ENCODE measurements at regions not wholly inside any gene's neighbourhood (a gene's known extent, or its start where the extent isn't known, plus 50 kb on each side); places are given as distances from the start of the nearest gene placed in this dataset.

GRCh38 chr7:3234051-3234450 is 67.0 kb upstream of the SDK1 start:
- TF ChIP-seq POLR2A (IDR thresholded peaks at IDR 0.05): no peak
- TF ChIP-seq, protein P1, sequence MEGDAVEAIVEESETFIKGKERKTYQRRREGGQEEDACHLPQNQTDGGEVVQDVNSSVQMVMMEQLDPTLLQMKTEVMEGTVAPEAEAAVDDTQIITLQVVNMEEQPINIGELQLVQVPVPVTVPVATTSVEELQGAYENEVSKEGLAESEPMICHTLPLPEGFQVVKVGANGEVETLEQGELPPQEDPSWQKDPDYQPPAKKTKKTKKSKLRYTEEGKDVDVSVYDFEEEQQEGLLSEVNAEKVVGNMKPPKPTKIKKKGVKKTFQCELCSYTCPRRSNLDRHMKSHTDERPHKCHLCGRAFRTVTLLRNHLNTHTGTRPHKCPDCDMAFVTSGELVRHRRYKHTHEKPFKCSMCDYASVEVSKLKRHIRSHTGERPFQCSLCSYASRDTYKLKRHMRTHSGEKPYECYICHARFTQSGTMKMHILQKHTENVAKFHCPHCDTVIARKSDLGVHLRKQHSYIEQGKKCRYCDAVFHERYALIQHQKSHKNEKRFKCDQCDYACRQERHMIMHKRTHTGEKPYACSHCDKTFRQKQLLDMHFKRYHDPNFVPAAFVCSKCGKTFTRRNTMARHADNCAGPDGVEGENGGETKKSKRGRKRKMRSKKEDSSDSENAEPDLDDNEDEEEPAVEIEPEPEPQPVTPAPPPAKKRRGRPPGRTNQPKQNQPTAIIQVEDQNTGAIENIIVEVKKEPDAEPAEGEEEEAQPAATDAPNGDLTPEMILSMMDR (IDR thresholded peaks at IDR 0.05): no peak
